Aorta (tissue), 5 donors: ENCODE measurements at regions not wholly inside any gene's neighbourhood (a gene's known extent, or its start where the extent isn't known, plus 50 kb on each side); places are given as distances from the start of the nearest gene placed in this dataset.
"Not testable (repeated sequence)": the region's sequence is repeated elsewhere in the genome, so short reads cannot be mapped to it uniquely, and the experiment has no call there.

ENCODE experiments used
- ATAC-seq: fragments of 200-7000 bp; cut with Tn5 transposase; one replicate; pipeline ENCODE4 v1.9.1; 2022; ENCODE audit warnings: moderate library complexity; ENCODE audit not compliant: low FRiP score
- DNase-seq, 2 donors: peaks; one replicate each; pipeline ENCODE4 v3.0.0-alpha.2; 2020
- H3K27ac ChIP-seq, 2 donors: one replicate each; pipeline ENCODE4 v1.5.1; 2013; ENCODE audit warnings: low read length in 2 of 2, mild to moderate bottlenecking in 2 of 2, moderate library complexity in 2 of 2, control low read depth in 1 of 2, inconsistent platforms in 1 of 2, low read depth in 1 of 2
- H3K27me3 ChIP-seq, 2 donors: one replicate each; pipeline ENCODE4 v1.6.1; 2013; ENCODE audit warnings: control low read depth in 1 of 2, low read length in 1 of 2, mild to moderate bottlenecking in 1 of 2, moderate library complexity in 1 of 2; ENCODE audit not compliant: insufficient read depth in 2 of 2, control insufficient read depth in 1 of 2
- H3K36me3 ChIP-seq, 2 donors: one replicate each; pipeline ENCODE4 v1.6.1; 2013; ENCODE audit warnings: control low read depth in 1 of 2, low read length in 1 of 2, mild to moderate bottlenecking in 1 of 2; ENCODE audit not compliant: insufficient read depth in 2 of 2, control insufficient read depth in 1 of 2
- H3K4me1 ChIP-seq, 2 donors: one replicate each; pipeline ENCODE4 v1.6.1; 2013; ENCODE audit warnings: low read length in 2 of 2, control low read depth in 1 of 2, mild to moderate bottlenecking in 1 of 2, moderate library complexity in 1 of 2; ENCODE audit not compliant: insufficient read depth in 2 of 2, control insufficient read depth in 1 of 2
- H3K4me3 ChIP-seq, 2 donors: one replicate each; pipeline ENCODE4 v1.5.1; 2013; ENCODE audit warnings: low read length in 2 of 2, control low read depth in 1 of 2, mild to moderate bottlenecking in 1 of 2
- H3K9me3 ChIP-seq: one replicate; pipeline ENCODE4 v1.6.1; 2013; ENCODE audit warnings: mild to moderate bottlenecking, low read length; ENCODE audit not compliant: control insufficient read depth
- WGBS, 2 donors: extraction: QIAGEN DNeasy Blood & Tissue Kit; methylation state at CpG; one replicate each; pipeline ENCODE4 v1.1.7; 2013; 5-methylcytosine and 5-hydroxymethylcytosine counted together
- intact Hi-C, 2 donors: fragments of 100-400 bp; cut with DNase I; formaldehyde crosslinking; loops; one replicate each; pipeline versions ENCODE4 v1.14.2 to v1.15.0; 2022
- donor health status: healthy with polysubstance abuse.
- donor health status: Bipolar disorder and iron deficiency.
- donor health status: DM: no; HTN: no; CAD: no.
- donor health status: DM: no; HTN: no; CAD: no.
- donor health status: DM: yes; HTN: yes; CAD: no.

- H3K27me3 ChIP-seq, H3K4me1 ChIP-seq, ATAC-seq, H3K4me3 ChIP-seq, H3K9me3 ChIP-seq, H3K27ac ChIP-seq, H3K36me3 ChIP-seq, DNase-seq, intact Hi-C loops: not testable (repeated sequence)
- WGBS, 2 donors = 93 to 96% methylated on average over 3 of the region's 3 CpGs
These were observed 1379.2 kb downstream of the FSCB start for GRCh38 chr14:43127874-43128273.

- Histone ChIP-seq H3K36me3 (no peaks in the 10 kb centered on the region), H3K27ac (no peak overlapping the region), H3K9me3 (no peaks in the 10 kb centered on the region), H3K27me3 (no peaks in the 10 kb centered on the region), H3K4me3 (no peak overlapping the region), H3K4me1 (no peaks in the 10 kb centered on the region)
- intact Hi-C loops = no loop called here
- ATAC-seq (no peak), DNase-seq (no peak)
These were observed 1383.5 kb downstream of the FSCB start for GRCh38 chr14:43123544-43123943.

DNA sequence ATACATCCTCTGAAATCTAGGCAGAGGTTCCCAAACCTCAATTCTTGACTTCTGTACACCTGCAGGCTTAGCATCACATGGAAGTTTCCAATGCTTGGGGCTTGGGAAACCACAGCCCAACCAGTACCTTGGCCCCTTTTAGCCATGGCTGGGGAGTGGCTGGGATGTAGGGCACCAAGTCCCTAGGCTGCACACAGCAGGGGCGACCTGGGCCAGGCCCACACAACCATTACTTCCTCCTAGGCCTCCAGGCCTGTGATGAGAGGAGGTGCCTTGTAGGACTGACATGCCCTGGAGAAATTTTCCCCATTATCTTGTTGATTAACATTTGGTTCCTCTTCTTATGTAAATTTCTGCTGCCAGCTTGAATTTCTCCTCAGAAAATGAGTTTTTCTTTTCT, 1387.4 kb downstream of the FSCB start:
- 55 to 60% methylated on average over 1 of the region's 1 CpG for WGBS, 2 donors
- ATAC-seq (no peak), DNase-seq (no peak)

GRCh38 chr14:43116341-43116740, 1390.7 kb downstream of the FSCB start:
- intact Hi-C loops = no loop called here
- no peak for DNase-seq
- Histone ChIP-seq H3K4me3 (no peak overlapping the region), H3K27ac (no peak overlapping the region), H3K4me1 (no peaks in the 10 kb centered on the region), H3K36me3 (no peaks in the 10 kb centered on the region), H3K9me3 (no peaks in the 10 kb centered on the region), H3K27me3 (no peaks in the 10 kb centered on the region)
- ATAC-seq = no peak
- 69 to 71% methylated on average over 3 of the region's 3 CpGs for WGBS, 2 donors

More for the DNA sequence above, 1387.4 kb downstream of the FSCB start:
- H3K4me3 ChIP-seq = no peak overlapping the region
- no peak overlapping the region for H3K27ac ChIP-seq
- no peaks in the 10 kb centered on the region for H3K9me3 ChIP-seq
- no peaks in the 10 kb centered on the region for H3K36me3 ChIP-seq
- H3K4me1 ChIP-seq = no peaks in the 10 kb centered on the region
- H3K27me3 ChIP-seq = no peaks in the 10 kb centered on the region
- intact Hi-C loops = no loop called here

- ATAC-seq (no peak), DNase-seq (no peak)
- Histone ChIP-seq H3K27ac (no peak overlapping the region), H3K27me3 (no peaks in the 10 kb centered on the region), H3K36me3 (no peaks in the 10 kb centered on the region), H3K4me1 (no peaks in the 10 kb centered on the region), H3K9me3 (no peaks in the 10 kb centered on the region), H3K4me3 (no peak overlapping the region)
- intact Hi-C loops = no loop called here
- 50 to 52% methylated on average over 2 of the region's 2 CpGs for WGBS, 2 donors
These were observed 1401.8 kb downstream of the FSCB start for GRCh38 chr14:43105305-43105704.

DNA sequence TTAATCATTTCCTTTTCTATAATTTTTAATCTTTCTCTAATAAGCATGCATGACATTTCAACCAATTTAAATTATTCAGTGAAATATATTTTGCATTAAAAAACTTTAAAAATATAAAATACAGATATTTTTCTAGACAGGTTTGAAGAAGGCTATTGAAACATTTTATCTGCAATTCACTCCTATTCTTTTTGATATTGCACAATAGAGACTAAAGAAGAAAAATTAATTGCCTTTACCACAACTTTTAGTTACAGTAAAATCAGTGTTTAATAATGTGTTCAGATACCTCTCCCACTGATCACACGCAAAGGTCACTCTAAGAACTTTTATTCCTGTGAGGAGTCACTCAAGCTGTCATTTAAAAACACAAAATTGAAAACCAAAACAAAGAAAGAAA, 1416.7 kb downstream of the FSCB start:
- no peaks in the 10 kb centered on the region for H3K27me3 ChIP-seq
- no peak overlapping the region for H3K4me3 ChIP-seq
- H3K4me1 ChIP-seq = no peaks in the 10 kb centered on the region
- intact Hi-C loops = no loop called here
- no peaks in the 10 kb centered on the region for H3K36me3 ChIP-seq
- 79 to 80% methylated on average over 1 of the region's 1 CpG for WGBS, 2 donors
- no peak for ATAC-seq
- H3K9me3 ChIP-seq = no peaks in the 10 kb centered on the region
- H3K27ac ChIP-seq = no peak overlapping the region
- no peak for DNase-seq

- Histone ChIP-seq H3K36me3 (no peaks in the 10 kb centered on the region), H3K27me3 (no peaks in the 10 kb centered on the region), H3K27ac (no peak overlapping the region), H3K4me1 (no peaks in the 10 kb centered on the region), H3K9me3 (no peaks in the 10 kb centered on the region), H3K4me3 (no peak overlapping the region)
- intact Hi-C loops = no loop called here
- ATAC-seq (no peak), DNase-seq (no peak)
- WGBS, 2 donors = 34 to 40% methylated on average over 2 of the region's 2 CpGs
These were observed 1419.4 kb downstream of the FSCB start for GRCh38 chr14:43087666-43088065.

- H3K27ac ChIP-seq = no peak overlapping the region
- 78% methylated on average over 1 of the region's 1 CpG for WGBS, 2 donors
- ATAC-seq (no peak), DNase-seq (no peak)
- H3K9me3 ChIP-seq = no peaks in the 10 kb centered on the region
- intact Hi-C loops = no loop called here
- H3K4me1 ChIP-seq = no peaks in the 10 kb centered on the region
- no peak overlapping the region for H3K4me3 ChIP-seq
- H3K27me3 ChIP-seq = no peaks in the 10 kb centered on the region
- no peaks in the 10 kb centered on the region for H3K36me3 ChIP-seq
These were observed 1421.3 kb downstream of the FSCB start for GRCh38 chr14:43085819-43086218.

DNA sequence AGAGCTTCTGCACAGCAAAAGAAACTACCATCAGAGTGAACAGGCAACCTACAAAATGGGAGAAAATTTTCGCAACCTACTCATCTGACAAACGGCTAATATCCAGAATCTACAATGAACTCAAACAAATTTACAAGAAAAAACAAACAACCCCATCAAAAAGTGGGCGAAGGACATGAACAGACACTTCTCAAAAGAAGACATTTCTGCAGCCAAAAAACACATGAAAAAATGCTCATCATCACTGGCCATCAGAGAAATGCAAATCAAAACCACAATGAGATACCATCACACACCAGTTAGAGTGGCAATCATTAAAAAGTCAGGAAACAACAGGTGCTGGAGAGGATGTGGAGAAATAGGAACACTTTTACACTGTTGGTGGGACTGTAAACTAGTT, 1439.7 kb downstream of the FSCB start:
- H3K4me1 ChIP-seq, ATAC-seq, intact Hi-C loops, H3K4me3 ChIP-seq, H3K36me3 ChIP-seq, DNase-seq, H3K9me3 ChIP-seq, H3K27me3 ChIP-seq, H3K27ac ChIP-seq: not testable (repeated sequence)
- 71 to 88% methylated on average over 1 to 3 of the region's 3 CpGs for WGBS, 2 donors
